ENCODE measurements at regions not wholly inside any gene's neighbourhood (a gene's known extent, or its start where the extent isn't known, plus 50 kb on each side); places are given as distances from the start of the nearest gene placed in this dataset.

- TF ChIP-seq CTCF (IDR thresholded peaks at IDR 0.05; ENCODE audit: low read depth, low read length, missing control alignments) = no peak
- H3K4me3 ChIP-seq (replicated peaks; ENCODE audit: low read depth, low read length) = no peak overlapping the region
- no peak for DNase-seq (ENCODE audit: extremely low read depth, low read depth)
Measured at GRCh38 chr13:74320282-74320681, 186.1 kb upstream of the KLF12 start.

- no peak overlapping the region for H3K4me3 ChIP-seq (replicated peaks; ENCODE audit: low read depth, low read length)
- no peak for TF ChIP-seq CTCF (IDR thresholded peaks at IDR 0.05; ENCODE audit: low read depth, low read length, missing control alignments)
- DNase-seq (ENCODE audit: extremely low read depth, low read depth) = no peak
Measured at GRCh38 chr13:74316547-74316946, 182.3 kb upstream of the KLF12 start.

GRCh38 chr13:74306496-74306895, 172.3 kb upstream of the KLF12 start:
- no peak for TF ChIP-seq CTCF (IDR thresholded peaks at IDR 0.05; ENCODE audit: low read depth, low read length, missing control alignments)
- peak; percentile 64 for DNase-seq (ENCODE audit: extremely low read depth, low read depth)
- H3K4me3 ChIP-seq (replicated peaks; ENCODE audit: low read depth, low read length) = no peak overlapping the region

GRCh38 chr13:74305876-74306275, 171.7 kb upstream of the KLF12 start:
- TF ChIP-seq CTCF (IDR thresholded peaks at IDR 0.05; ENCODE audit: low read depth, low read length, missing control alignments) = no peak
- DNase-seq (ENCODE audit: extremely low read depth, low read depth) = no peak
- no peak overlapping the region for H3K4me3 ChIP-seq (replicated peaks; ENCODE audit: low read depth, low read length)

- H3K4me3 ChIP-seq (replicated peaks; ENCODE audit: low read depth, low read length) = no peak overlapping the region
- no peak for DNase-seq (ENCODE audit: extremely low read depth, low read depth)
- TF ChIP-seq CTCF (IDR thresholded peaks at IDR 0.05; ENCODE audit: low read depth, low read length, missing control alignments) = no peak
Measured at GRCh38 chr13:74301258-74301935, 167.2 kb upstream of the KLF12 start.

- no peak overlapping the region for H3K4me3 ChIP-seq (replicated peaks; ENCODE audit: low read depth, low read length)
- no peak for TF ChIP-seq CTCF (IDR thresholded peaks at IDR 0.05; ENCODE audit: low read depth, low read length, missing control alignments)
- DNase-seq (ENCODE audit: extremely low read depth, low read depth) = no peak
Measured at GRCh38 chr13:74300162-74300561, 166.0 kb upstream of the KLF12 start.

- H3K4me3 ChIP-seq (replicated peaks; ENCODE audit: low read depth, low read length) = no peak overlapping the region
- no peak for TF ChIP-seq CTCF (IDR thresholded peaks at IDR 0.05; ENCODE audit: low read depth, low read length, missing control alignments)
- DNase-seq (ENCODE audit: extremely low read depth, low read depth) = no peak
Measured at GRCh38 chr13:74299721-74300120, 165.5 kb upstream of the KLF12 start.
